Dermis microvascular lymphatic vessel endothelial cell (primary cell): ENCODE measurements at regions not wholly inside any gene's neighbourhood (a gene's known extent, or its start where the extent isn't known, plus 50 kb on each side); places are given as distances from the start of the nearest gene placed in this dataset.

Experiments
- DNase-seq, 2 donors: peaks; one replicate each; pipeline versions ENCODE4 v3.0.0 to v3.0.0-alpha.2; 2010; ENCODE audit warnings: low read depth in 2 of 2

GRCh38 chr1:229999004-229999670 lies 67.9 kb upstream of the GALNT2 start:
- DNase-seq, result no peak

DNA sequence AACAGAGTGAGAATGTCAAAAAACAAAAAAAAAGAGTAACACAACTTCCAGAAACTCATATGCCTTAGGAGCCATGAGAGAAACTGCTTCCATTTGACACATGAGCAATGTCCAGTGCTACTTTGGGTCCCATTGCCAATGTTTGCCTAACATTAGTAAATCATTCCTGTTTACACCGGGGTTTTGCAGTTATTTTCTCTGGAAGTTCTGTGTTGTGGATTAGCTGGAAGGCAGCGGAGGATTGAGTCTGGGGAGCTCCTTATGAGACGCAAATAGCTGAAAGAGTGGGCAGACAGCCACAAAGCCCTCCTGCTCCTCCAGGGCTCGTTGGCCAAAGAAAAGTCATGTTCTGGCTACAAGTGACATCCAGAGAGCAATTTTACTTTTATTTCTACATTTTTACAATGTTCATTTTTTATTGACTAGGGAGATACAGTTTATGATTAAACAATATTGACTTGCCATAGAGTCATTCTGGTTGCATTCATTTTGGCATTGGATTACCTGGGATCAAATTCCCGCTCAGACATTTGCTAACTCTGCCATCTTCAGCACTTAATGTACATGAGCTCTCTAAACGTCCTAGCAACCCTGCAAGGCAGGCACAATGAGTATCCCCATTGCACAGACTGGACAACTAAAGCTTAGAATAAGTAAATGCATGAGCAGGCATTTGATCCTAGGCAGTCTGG lies 66.4 kb upstream of the GALNT2 start:
- no peak for DNase-seq

- DNase-seq, result no peak
Measured at GRCh38 chr1:230002164-230002803, 64.8 kb upstream of the GALNT2 start.

- DNase-seq, result no peak
Measured at GRCh38 chr1:230003409-230003808, 63.6 kb upstream of the GALNT2 start.

DNA sequence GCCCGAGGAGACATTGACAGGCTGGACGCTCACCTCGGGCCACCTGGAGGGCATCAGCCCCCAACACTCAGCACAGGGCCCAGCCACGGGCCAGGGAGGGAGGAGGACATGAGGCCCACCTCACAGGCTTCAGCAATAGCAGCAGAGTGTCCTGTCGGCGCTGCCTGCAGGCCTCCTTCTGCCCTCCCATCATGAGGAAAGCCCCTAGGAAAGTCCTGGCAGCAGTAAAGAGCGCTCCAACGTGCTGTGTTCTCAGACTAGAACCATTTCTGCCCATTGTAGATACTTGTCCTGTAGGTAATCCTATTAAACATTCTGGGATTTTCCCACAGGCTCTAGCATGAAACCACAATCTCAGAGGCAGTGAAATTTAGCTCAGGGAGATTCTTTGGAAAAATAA lies 62.0 kb upstream of the GALNT2 start:
- no peak for DNase-seq

- DNase-seq, result no peak
Measured at GRCh38 chr1:230008721-230009120, 58.3 kb upstream of the GALNT2 start.

- DNase-seq, result no peak
Measured at GRCh38 chr1:230009611-230010313, 57.3 kb upstream of the GALNT2 start.

DNA sequence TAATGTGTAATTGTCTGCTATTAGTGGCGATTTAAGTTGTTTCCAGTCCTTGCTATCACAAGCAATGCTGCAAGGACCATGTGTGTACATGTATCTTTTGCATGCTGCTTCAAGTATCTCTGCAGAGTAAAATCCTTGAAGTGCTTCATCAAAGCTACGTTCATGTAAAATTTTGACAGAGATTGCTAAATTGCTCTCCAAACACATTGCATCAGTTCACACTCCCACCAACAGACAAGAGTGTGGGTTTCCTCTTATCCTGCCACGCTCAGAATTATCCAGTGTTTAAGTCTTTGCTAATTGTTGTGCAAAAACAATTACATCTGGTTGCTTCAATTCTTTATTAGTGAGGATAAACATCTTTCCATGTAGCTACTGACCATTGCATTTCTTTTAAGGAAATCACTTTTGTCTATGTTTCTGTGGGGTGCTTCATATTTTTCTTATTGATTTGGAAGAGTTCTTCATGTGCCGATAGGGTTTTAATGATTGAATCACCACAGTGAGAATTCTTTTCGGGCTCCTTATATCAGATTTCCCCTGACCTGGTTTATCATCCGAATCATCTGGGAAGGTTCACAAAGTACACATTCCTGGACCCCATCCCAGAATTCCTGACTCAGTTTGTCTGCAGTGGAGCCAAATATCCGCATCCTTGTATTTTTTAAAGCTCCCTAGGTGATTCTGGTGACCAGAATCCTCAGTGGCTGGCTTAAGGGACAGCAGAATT lies 56.3 kb upstream of the GALNT2 start:
- no peak for DNase-seq

DNA sequence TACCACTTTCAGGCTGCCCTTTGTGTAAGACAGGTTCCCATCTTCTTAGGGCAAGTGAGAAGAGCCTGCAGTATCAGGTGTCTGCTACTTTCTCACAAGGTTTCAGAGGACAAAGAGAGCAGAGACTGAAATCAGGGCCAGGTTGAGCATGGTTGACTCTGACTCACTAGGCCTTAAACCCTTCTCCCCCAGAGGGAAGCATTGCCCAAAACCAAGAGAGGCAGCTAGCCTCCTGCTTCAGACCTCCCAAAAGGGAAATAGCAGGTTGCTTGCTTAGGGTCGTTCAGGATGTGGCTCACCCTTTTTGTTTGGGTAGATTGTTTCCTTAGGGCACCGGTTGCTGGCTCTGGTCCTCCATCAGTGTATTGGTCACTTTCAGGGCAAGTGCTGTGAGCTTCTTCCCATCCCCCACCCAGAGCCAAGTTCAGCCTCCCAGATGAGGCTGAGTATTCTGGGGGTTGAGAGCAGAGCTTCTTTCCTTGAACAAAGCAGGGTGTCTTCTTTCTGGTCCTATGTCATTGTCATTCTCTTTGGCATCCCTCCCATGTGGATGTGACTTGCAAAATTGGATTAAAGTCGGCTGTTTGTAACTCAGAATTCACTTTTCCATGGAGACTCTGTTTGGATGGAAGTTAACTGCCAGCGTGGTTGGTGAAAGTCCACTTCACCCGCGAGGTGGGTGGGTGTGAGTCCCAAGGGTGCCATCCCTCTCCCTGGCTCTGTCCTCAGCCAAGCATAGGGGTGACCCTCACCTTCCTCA lies 55.5 kb upstream of the GALNT2 start:
- no peak for DNase-seq

- DNase-seq, result no peak
Measured at GRCh38 chr1:230012093-230012393, 55.0 kb upstream of the GALNT2 start.

DNA sequence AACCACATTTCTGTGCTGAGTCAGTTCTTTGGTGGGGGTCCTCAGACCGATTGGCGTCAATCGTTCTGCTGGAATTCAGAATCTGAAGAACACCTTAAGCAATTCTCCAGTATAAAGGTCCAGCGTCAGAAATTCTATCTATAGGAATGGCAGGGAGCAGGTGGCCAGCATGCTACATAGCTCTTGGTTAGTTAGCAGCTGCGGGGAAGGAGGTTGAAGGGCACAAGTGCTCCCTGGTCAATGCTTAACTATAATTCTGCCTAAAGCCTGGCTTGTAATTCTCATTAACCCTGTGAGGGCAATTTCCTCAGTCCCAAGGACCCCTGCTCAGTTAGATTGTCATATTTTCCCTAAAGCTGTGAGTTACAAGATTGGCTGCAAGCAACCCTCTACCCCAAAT lies 54.3 kb upstream of the GALNT2 start:
- DNase-seq, result no peak

DNA sequence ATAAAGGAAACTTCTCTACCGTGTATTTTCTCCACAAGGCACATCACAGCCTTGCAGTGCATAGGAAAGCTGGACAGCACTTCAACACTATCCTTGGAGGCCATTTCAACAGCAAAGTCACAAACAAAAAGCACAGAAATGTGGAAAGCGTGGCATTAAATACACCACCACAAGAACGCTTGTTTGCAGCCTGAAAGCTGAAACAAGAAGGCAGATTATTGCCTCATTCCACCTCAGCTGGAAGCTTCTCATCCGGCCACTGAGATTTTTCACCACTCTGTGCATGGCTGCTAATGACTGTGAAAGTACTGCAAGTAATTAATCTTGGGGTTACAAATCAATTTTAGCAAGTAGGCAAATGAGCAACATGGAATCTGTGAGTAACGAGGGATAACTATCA lies 50.9 kb upstream of the GALNT2 start:
- DNase-seq, result no peak
